ENCODE measurements at regions not wholly inside any gene's neighbourhood (a gene's known extent, or its start where the extent isn't known, plus 50 kb on each side); places are given as distances from the start of the nearest gene placed in this dataset.

DNA sequence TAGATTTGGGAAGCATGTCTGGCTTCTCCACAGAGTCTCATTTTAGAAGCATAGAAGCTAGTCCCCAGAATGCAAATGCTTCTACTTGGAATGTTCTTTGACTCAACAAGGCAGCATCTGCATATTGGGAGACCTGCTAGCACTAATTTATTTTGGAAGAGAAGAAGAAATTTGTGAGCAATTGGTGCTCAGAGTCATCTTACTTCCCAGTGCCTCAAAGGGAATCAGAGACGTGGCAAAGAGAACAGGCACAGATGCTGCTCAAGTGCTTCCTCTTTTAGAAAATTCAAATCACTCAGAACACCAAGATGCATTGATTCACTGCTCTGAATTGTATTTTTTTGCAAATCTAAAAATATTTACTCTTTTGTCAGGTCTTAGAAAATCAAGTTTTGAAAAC lies 255.7 kb downstream of the BRINP2 start:
- H3K4me3 ChIP-seq (ENCODE audit: low read length, poor library complexity, severe bottlenecking) = no peak overlapping the region
- H3K9me2 ChIP-seq (replicated peaks; ENCODE audit: low read depth, low read length) = no peaks in the 10 kb centered on the region
- H3F3A ChIP-seq (ENCODE audit: low read depth) = no peaks in the 10 kb centered on the region
- H2AFZ ChIP-seq (ENCODE audit: low read length) = no peak overlapping the region
- H3K4me2 ChIP-seq (ENCODE audit: low read depth, low read length, poor library complexity, severe bottlenecking) = no peak overlapping the region
- H3K9me3 ChIP-seq (ENCODE audit: insufficient read depth, low read depth, low read length) = no peaks in the 10 kb centered on the region
- H3K79me2 ChIP-seq (ENCODE audit: insufficient read depth, low read length) = no peaks in the 10 kb centered on the region
- TF ChIP-seq, protein P1, sequence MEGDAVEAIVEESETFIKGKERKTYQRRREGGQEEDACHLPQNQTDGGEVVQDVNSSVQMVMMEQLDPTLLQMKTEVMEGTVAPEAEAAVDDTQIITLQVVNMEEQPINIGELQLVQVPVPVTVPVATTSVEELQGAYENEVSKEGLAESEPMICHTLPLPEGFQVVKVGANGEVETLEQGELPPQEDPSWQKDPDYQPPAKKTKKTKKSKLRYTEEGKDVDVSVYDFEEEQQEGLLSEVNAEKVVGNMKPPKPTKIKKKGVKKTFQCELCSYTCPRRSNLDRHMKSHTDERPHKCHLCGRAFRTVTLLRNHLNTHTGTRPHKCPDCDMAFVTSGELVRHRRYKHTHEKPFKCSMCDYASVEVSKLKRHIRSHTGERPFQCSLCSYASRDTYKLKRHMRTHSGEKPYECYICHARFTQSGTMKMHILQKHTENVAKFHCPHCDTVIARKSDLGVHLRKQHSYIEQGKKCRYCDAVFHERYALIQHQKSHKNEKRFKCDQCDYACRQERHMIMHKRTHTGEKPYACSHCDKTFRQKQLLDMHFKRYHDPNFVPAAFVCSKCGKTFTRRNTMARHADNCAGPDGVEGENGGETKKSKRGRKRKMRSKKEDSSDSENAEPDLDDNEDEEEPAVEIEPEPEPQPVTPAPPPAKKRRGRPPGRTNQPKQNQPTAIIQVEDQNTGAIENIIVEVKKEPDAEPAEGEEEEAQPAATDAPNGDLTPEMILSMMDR (conservative IDR thresholded peaks at IDR 0.05; ENCODE audit: low read length) = no peak
- no peak for TF ChIP-seq EZH2phosphoT487 (IDR thresholded peaks at IDR 0.05; ENCODE audit: borderline replicate concordance)
- no peaks in the 10 kb centered on the region for H4K20me1 ChIP-seq (ENCODE audit: insufficient read depth, low read length, poor library complexity, severe bottlenecking)
- no peaks in the 10 kb centered on the region for H3K4me1 ChIP-seq (ENCODE audit: insufficient read depth, low read length, poor library complexity, severe bottlenecking)
- no peak overlapping the region for H3K9ac ChIP-seq (ENCODE audit: low read depth, low read length, poor library complexity, severe bottlenecking)
- no peaks in the 10 kb centered on the region for H3K36me3 ChIP-seq (ENCODE audit: insufficient read depth, low read length)
- no peaks in the 10 kb centered on the region for H3K27me3 ChIP-seq (ENCODE audit: insufficient read depth, low read length, poor library complexity, severe bottlenecking)

DNA sequence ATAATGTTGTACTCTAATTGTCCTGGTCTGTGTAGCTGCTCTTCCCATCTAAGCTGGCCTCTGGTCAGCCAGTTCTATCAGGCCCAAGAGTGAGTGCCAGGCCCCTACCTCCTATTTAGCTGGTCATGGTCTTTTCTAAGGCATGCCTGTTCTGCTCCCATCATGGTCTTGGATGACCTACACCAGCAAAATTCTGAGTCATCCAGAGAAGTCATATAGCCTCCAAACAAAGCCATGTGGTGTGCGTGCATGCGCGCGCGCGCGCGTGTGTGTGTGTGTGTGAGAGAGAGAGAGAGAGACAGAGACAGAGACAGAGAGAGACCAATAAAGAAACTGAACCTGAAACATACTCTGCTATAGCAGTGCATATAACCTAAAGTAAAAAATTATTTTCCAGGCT lies 254.4 kb downstream of the BRINP2 start:
- no peaks in the 10 kb centered on the region for H3K9me3 ChIP-seq (ENCODE audit: insufficient read depth, low read depth, low read length)
- no peaks in the 10 kb centered on the region for H3K36me3 ChIP-seq (ENCODE audit: insufficient read depth, low read length)
- no peaks in the 10 kb centered on the region for H3K9me2 ChIP-seq (replicated peaks; ENCODE audit: low read depth, low read length)
- no peaks in the 10 kb centered on the region for H3F3A ChIP-seq (ENCODE audit: low read depth)
- H3K4me1 ChIP-seq (ENCODE audit: insufficient read depth, low read length, poor library complexity, severe bottlenecking) = no peaks in the 10 kb centered on the region
- no peak overlapping the region for H3K4me3 ChIP-seq (ENCODE audit: low read length, poor library complexity, severe bottlenecking)
- no peak overlapping the region for H3K4me2 ChIP-seq (ENCODE audit: low read depth, low read length, poor library complexity, severe bottlenecking)
- H3K27me3 ChIP-seq (ENCODE audit: insufficient read depth, low read length, poor library complexity, severe bottlenecking) = no peaks in the 10 kb centered on the region
- H3K79me2 ChIP-seq (ENCODE audit: insufficient read depth, low read length) = no peaks in the 10 kb centered on the region
- H3K9ac ChIP-seq (ENCODE audit: low read depth, low read length, poor library complexity, severe bottlenecking) = no peak overlapping the region
- TF ChIP-seq EZH2phosphoT487 (IDR thresholded peaks at IDR 0.05; ENCODE audit: borderline replicate concordance) = no peak
- TF ChIP-seq, protein P1 (conservative IDR thresholded peaks at IDR 0.05; ENCODE audit: low read length) = no peak
- H4K20me1 ChIP-seq (ENCODE audit: insufficient read depth, low read length, poor library complexity, severe bottlenecking) = no peaks in the 10 kb centered on the region
- H2AFZ ChIP-seq (ENCODE audit: low read length) = no peak overlapping the region

DNA sequence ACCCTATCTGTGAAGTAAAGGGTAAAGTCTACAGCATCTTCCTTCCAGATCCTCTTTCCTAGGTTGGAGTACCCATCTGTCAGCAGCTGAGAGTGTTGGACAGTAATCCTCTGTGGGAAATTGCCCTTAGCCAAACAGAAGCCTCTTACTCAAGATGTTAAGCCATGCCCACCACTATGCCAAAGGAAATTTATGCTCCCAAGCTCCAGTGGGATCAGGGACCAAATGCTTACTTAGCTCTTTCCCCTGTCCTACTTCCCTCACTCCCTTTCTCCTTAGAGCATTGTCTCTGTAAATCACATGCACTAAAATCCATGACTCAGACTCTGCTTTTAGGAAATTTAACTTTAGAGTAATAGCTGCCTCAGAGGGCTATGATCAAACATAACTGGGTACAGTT lies 254.0 kb downstream of the BRINP2 start:
- Histone ChIP-seq H3K9me3 (ENCODE audit: insufficient read depth, low read depth, low read length) (no peaks in the 10 kb centered on the region), H3K79me2 (ENCODE audit: insufficient read depth, low read length) (no peaks in the 10 kb centered on the region), H3F3A (ENCODE audit: low read depth) (no peaks in the 10 kb centered on the region), H4K20me1 (ENCODE audit: insufficient read depth, low read length, poor library complexity, severe bottlenecking) (no peaks in the 10 kb centered on the region), H3K36me3 (ENCODE audit: insufficient read depth, low read length) (no peaks in the 10 kb centered on the region), H3K4me1 (ENCODE audit: insufficient read depth, low read length, poor library complexity, severe bottlenecking) (no peaks in the 10 kb centered on the region), H3K27me3 (ENCODE audit: insufficient read depth, low read length, poor library complexity, severe bottlenecking) (no peaks in the 10 kb centered on the region), H3K9ac (ENCODE audit: low read depth, low read length, poor library complexity, severe bottlenecking) (no peak overlapping the region), H3K4me2 (ENCODE audit: low read depth, low read length, poor library complexity, severe bottlenecking) (no peak overlapping the region), H3K4me3 (ENCODE audit: low read length, poor library complexity, severe bottlenecking) (no peak overlapping the region), H2AFZ (ENCODE audit: low read length) (no peak overlapping the region), H3K9me2 (replicated peaks; ENCODE audit: low read depth, low read length) (no peaks in the 10 kb centered on the region)
- TF ChIP-seq, protein P1 (conservative IDR thresholded peaks at IDR 0.05; ENCODE audit: low read length) = no peak
- no peak for TF ChIP-seq EZH2phosphoT487 (IDR thresholded peaks at IDR 0.05; ENCODE audit: borderline replicate concordance)
